ENCODE measurements at regions not wholly inside any gene's neighbourhood (a gene's known extent, or its start where the extent isn't known, plus 50 kb on each side); places are given as distances from the start of the nearest gene placed in this dataset.
A peak's percentile ranks its signal among the peaks of the same experiment; 100 is the strongest.
"Not testable (repeated sequence)": the region's sequence is repeated elsewhere in the genome, so short reads cannot be mapped to it uniquely, and the experiment has no call there.

GRCh38 chr6:18527836-18528743 is 140.9 kb downstream of the RNF144B start:
- peak; percentile 47 for DNase-seq (ENCODE audit: low spot score)

GRCh38 chr6:18530201-18530600 is 143.1 kb downstream of the RNF144B start:
- DNase-seq (ENCODE audit: low spot score) = no peak

- no peak for DNase-seq (ENCODE audit: low spot score)
These were observed 145.0 kb downstream of the RNF144B start for GRCh38 chr6:18532139-18532538.

- no peak for DNase-seq (ENCODE audit: low spot score)
These were observed 146.6 kb downstream of the RNF144B start for GRCh38 chr6:18533793-18534192.

- DNase-seq (ENCODE audit: low spot score) = no peak
These were observed 149.5 kb downstream of the RNF144B start for GRCh38 chr6:18536591-18537055.

GRCh38 chr6:18538315-18538714 is 151.2 kb downstream of the RNF144B start:
- DNase-seq (ENCODE audit: low spot score) = no peak

- no peak for DNase-seq (ENCODE audit: low spot score)
These were observed 155.9 kb downstream of the RNF144B start for GRCh38 chr6:18543051-18543450.

- DNase-seq (ENCODE audit: low spot score) = not testable (repeated sequence)
These were observed 158.0 kb downstream of the RNF144B start for GRCh38 chr6:18545142-18545541.

GRCh38 chr6:18545726-18546125 is 158.6 kb downstream of the RNF144B start:
- DNase-seq (ENCODE audit: low spot score) = no peak

GRCh38 chr6:18550119-18550518 is 163.0 kb downstream of the RNF144B start:
- DNase-seq (ENCODE audit: low spot score) = no peak

GRCh38 chr6:18551228-18551627 is 164.1 kb downstream of the RNF144B start:
- DNase-seq (ENCODE audit: low spot score) = peak; percentile 38

- DNase-seq (ENCODE audit: low spot score) = no peak
These were observed 168.6 kb downstream of the RNF144B start for GRCh38 chr6:18555750-18556149.

GRCh38 chr6:18561037-18561750 is 174.0 kb downstream of the RNF144B start:
- no peak for DNase-seq (ENCODE audit: low spot score)

- DNase-seq (ENCODE audit: low spot score) = no peak
These were observed 175.6 kb downstream of the RNF144B start for GRCh38 chr6:18562726-18563125.

- DNase-seq (ENCODE audit: low spot score) = no peak
These were observed 177.6 kb downstream of the RNF144B start for GRCh38 chr6:18564775-18565174.

GRCh38 chr6:18565231-18565630 is 178.1 kb downstream of the RNF144B start:
- DNase-seq (ENCODE audit: low spot score) = no peak

GRCh38 chr6:18567380-18567779 is 180.2 kb downstream of the RNF144B start:
- DNase-seq (ENCODE audit: low spot score) = no peak

- no peak for DNase-seq (ENCODE audit: low spot score)
These were observed 190.3 kb downstream of the RNF144B start for GRCh38 chr6:18577491-18577890.

GRCh38 chr6:18579166-18579565 is 192.0 kb downstream of the RNF144B start:
- DNase-seq (ENCODE audit: low spot score) = no peak

GRCh38 chr6:18579869-18580268 is 192.7 kb downstream of the RNF144B start:
- no peak for DNase-seq (ENCODE audit: low spot score)

GRCh38 chr6:18584372-18584771 is 197.2 kb downstream of the RNF144B start:
- DNase-seq (ENCODE audit: low spot score) = no peak

GRCh38 chr6:18585032-18585573 is 198.0 kb downstream of the RNF144B start:
- DNase-seq (ENCODE audit: low spot score) = peak; percentile 20

- DNase-seq (ENCODE audit: low spot score) = no peak
These were observed 199.0 kb downstream of the RNF144B start for GRCh38 chr6:18586133-18586532.

Measured in GM03348 (cell line).